ENCODE measurements at regions not wholly inside any gene's neighbourhood (a gene's known extent, or its start where the extent isn't known, plus 50 kb on each side); places are given as distances from the start of the nearest gene placed in this dataset.

DNA sequence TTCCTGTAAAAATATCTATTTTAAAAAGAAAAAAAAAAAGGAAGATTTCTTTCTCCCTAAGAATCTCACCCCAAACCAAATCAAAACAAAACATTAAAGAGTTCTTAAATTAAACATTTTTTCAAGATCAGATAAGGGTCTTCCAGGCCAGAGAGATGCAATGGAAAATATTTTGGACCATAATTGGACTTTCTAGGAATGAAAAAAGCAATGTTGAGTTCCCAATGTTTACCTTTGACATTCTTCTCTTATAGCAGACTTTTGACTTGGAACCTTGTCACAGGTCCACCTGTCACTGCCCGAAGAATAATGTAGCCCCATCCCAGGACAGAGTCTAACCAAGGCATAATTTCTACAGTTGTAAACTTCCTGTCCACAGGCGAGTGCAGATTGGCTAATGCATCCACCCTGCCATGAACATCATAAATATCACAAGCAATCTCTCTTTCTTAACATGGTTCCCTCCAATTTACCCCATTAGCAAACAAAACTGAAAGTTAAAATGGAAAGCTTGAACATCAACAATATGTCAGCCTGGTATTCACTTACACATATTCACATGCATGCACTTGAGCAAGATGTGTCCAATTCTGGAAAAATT is 121.7 kb upstream of the ZNF366 start:
- no peak overlapping the region for H3K4me3 ChIP-seq (ENCODE audit: insufficient read depth, low read depth, low read length)
- BruUV-seq (replicated peaks), result no TSS peak
- H3K56ac ChIP-seq (ENCODE audit: extremely low read depth, insufficient read depth, low read length), result no peak overlapping the region
- TF ChIP-seq MAZ (IDR thresholded peaks at IDR 0.05; ENCODE audit: borderline replicate concordance, low read depth, low read length) (no peak), CEBPB (IDR thresholded peaks at IDR 0.05; ENCODE audit: low read depth, low read length) (no peak), MAFK (IDR thresholded peaks at IDR 0.05; ENCODE audit: low read depth, low read length) (no peak), SMC3 (IDR thresholded peaks at IDR 0.05; ENCODE audit: low read depth, low read length) (no peak), RFX5 (IDR thresholded peaks at IDR 0.05; ENCODE audit: low read depth, low read length) (no peak), MXI1 (IDR thresholded peaks at IDR 0.05; ENCODE audit: borderline replicate concordance, low read depth, low read length) (no peak), RCOR1 (IDR thresholded peaks at IDR 0.05; ENCODE audit: insufficient replicate concordance, low read length) (no peak), NFE2L2 (IDR thresholded peaks at IDR 0.05; ENCODE audit: low read depth, low read length) (no peak)
- TF ChIP-seq, protein P1, sequence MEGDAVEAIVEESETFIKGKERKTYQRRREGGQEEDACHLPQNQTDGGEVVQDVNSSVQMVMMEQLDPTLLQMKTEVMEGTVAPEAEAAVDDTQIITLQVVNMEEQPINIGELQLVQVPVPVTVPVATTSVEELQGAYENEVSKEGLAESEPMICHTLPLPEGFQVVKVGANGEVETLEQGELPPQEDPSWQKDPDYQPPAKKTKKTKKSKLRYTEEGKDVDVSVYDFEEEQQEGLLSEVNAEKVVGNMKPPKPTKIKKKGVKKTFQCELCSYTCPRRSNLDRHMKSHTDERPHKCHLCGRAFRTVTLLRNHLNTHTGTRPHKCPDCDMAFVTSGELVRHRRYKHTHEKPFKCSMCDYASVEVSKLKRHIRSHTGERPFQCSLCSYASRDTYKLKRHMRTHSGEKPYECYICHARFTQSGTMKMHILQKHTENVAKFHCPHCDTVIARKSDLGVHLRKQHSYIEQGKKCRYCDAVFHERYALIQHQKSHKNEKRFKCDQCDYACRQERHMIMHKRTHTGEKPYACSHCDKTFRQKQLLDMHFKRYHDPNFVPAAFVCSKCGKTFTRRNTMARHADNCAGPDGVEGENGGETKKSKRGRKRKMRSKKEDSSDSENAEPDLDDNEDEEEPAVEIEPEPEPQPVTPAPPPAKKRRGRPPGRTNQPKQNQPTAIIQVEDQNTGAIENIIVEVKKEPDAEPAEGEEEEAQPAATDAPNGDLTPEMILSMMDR (conservative IDR thresholded peaks at IDR 0.05; ENCODE audit: low read depth, low read length), result no peak
- TF ChIP-seq, protein P2, sequence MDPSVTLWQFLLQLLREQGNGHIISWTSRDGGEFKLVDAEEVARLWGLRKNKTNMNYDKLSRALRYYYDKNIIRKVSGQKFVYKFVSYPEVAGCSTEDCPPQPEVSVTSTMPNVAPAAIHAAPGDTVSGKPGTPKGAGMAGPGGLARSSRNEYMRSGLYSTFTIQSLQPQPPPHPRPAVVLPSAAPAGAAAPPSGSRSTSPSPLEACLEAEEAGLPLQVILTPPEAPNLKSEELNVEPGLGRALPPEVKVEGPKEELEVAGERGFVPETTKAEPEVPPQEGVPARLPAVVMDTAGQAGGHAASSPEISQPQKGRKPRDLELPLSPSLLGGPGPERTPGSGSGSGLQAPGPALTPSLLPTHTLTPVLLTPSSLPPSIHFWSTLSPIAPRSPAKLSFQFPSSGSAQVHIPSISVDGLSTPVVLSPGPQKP (IDR thresholded peaks at IDR 0.05; ENCODE audit: borderline replicate concordance, low read depth, low read length), result no peak
- H4K91ac ChIP-seq (ENCODE audit: insufficient read depth, low read depth, low read length), result no peak overlapping the region
- H3K4ac ChIP-seq (ENCODE audit: low read depth, low read length), result 0 out of 2 replicates have a peak overlapping the region, but pooled peaks have one; percentile 17
- intact Hi-C loops (cut with micrococcal nuclease) (no loop called here), in situ Hi-C loops (cut with MboI; ENCODE audit: low sequenced_read_pairs) (loop anchor here (10.0 kb wide), 1 partner anchor 186 kb away; the partner anchor contains the start of gene TNPO1), dilution Hi-C loops (cut with HindIII; ENCODE audit: low sequenced_read_pairs, unreplicated experiment) (no loop called here)
- no peak overlapping the region for H4K8ac ChIP-seq (ENCODE audit: low read depth in 2 of 2, low read length in 2 of 2)
- H2BK15ac ChIP-seq (ENCODE audit: low read depth, low read length), result no peak overlapping the region
- no peak overlapping the region for H3K14ac ChIP-seq (replicated peaks; ENCODE audit: low read depth, low read length)
- H2BK20ac ChIP-seq (ENCODE audit: low read depth, low read length), result no peak overlapping the region
- H2BK5ac ChIP-seq (ENCODE audit: low read depth, low read length, poor library complexity, severe bottlenecking), result no peak overlapping the region
- ChIA-PET POLR2A (ENCODE audit: unreplicated experiment) (no interaction called here), CTCF (no interaction called here)
- no peak overlapping the region for H3K18ac ChIP-seq (ENCODE audit: low read depth, low read length)
- H3K9me3 ChIP-seq (ENCODE audit: control insufficient read depth, insufficient read depth, low read length), result no peaks in the 10 kb centered on the region
- peaks cover 3% of the 10 kb centered on the region for H3K9me1 ChIP-seq (ENCODE audit: insufficient read depth, low read length)
- no peak overlapping the region for H3K4me2 ChIP-seq (ENCODE audit: low read depth, low read length)
- 0% methylated on average over 1 of the region's 2 CpGs; no CpG with 5 or more reads in 1 of the 2 experiments for WGBS, 2 experiments (ENCODE audit: extremely low coverage in 2 of 2, insufficient read length in 1 of 2)
- H4K5ac ChIP-seq (ENCODE audit: low read depth, low read length), result no peak overlapping the region
- H3K27ac ChIP-seq (ENCODE audit: insufficient read depth, low read length), result no peak overlapping the region
- H3K4me1 ChIP-seq (ENCODE audit: control insufficient read depth, insufficient read depth, low read length), result peaks cover 18% of the 10 kb centered on the region
- H3K79me1 ChIP-seq (ENCODE audit: low read depth in 1 of 2, low read length in 2 of 2), result no peaks in the 10 kb centered on the region
- DNase-seq (peak; percentile 14), ATAC-seq (ENCODE audit: low read depth) (no peak)
- H3K9ac ChIP-seq (ENCODE audit: low read depth, low read length), result no peak overlapping the region
- H2BK120ac ChIP-seq (ENCODE audit: low read depth, low read length), result no peak overlapping the region
- no peak overlapping the region for H2AK5ac ChIP-seq (ENCODE audit: low read depth, low read length)
- no peak overlapping the region for H2AFZ ChIP-seq (replicated peaks; ENCODE audit: low read length, poor library complexity)
- H2AK9ac ChIP-seq (replicated peaks; ENCODE audit: low read depth, low read length, poor library complexity), result no peak overlapping the region
- H4K20me1 ChIP-seq (ENCODE audit: insufficient read depth, low read length), result no peaks in the 10 kb centered on the region
- H3K36me3 ChIP-seq (ENCODE audit: control insufficient read depth, insufficient read depth, low read length), result no peaks in the 10 kb centered on the region
- H3K23ac ChIP-seq (ENCODE audit: low read depth, low read length), result no peak overlapping the region
- H3K27me3 ChIP-seq (ENCODE audit: control insufficient read depth, insufficient read depth, low read length), result no peaks in the 10 kb centered on the region
